ENCODE measurements at regions not wholly inside any gene's neighbourhood (a gene's known extent, or its start where the extent isn't known, plus 50 kb on each side); places are given as distances from the start of the nearest gene placed in this dataset.

GRCh38 chr1:232162001-232162400 is 467.9 kb downstream of the SIPA1L2 start:
- TF ChIP-seq CTCF (IDR thresholded peaks at IDR 0.05; ENCODE audit: extremely low read depth in 1 of 2, insufficient read depth in 1 of 2, low read depth in 1 of 2, low read length in 2 of 2), result no peak
- no peak for TF ChIP-seq POLR2A (IDR thresholded peaks at IDR 0.05; ENCODE audit: low read depth, low read length)
- no peak for TF ChIP-seq EZH2 (IDR thresholded peaks at IDR 0.05; ENCODE audit: borderline replicate concordance, low read depth, low read length, severe bottlenecking)
- TF ChIP-seq POLR2AphosphoS5 (IDR thresholded peaks at IDR 0.05; ENCODE audit: insufficient read depth, low read depth, low read length), result no peak
- TF ChIP-seq MAX (IDR thresholded peaks at IDR 0.05; ENCODE audit: insufficient read depth, insufficient read length), result no peak
- TF ChIP-seq MYC (IDR thresholded peaks at IDR 0.05; ENCODE audit: low read depth, low read length), result no peak

Measured in endothelial cell of umbilical vein (primary cell).